Lower leg skin (tissue), 4 donors: ENCODE measurements at regions not wholly inside any gene's neighbourhood (a gene's known extent, or its start where the extent isn't known, plus 50 kb on each side); places are given as distances from the start of the nearest gene placed in this dataset.

Source experiments
- DNase-seq, 2 donors: peaks; one replicate each; pipeline ENCODE4 v3.0.0-alpha.2; 2019; ENCODE audit warnings: low spot score in 2 of 2
- H3K4me3 ChIP-seq: fragments of 200-600 bp; sonication (generic); 2 replicates; pipeline ENCODE4 v1.5.1; 2017; ENCODE audit warnings: mild to moderate bottlenecking, low read depth; ENCODE audit not compliant: poor library complexity, severe bottlenecking
- POLR2A ChIP-seq, 2 donors: fragments of 450-650 bp; IDR thresholded peaks; one replicate each; pipeline ENCODE4 v1.6.1; 2016 to 2017; ENCODE audit warnings: antibody characterized with exemption in 2 of 2, mild to moderate bottlenecking in 1 of 2, moderate library complexity in 1 of 2
- WGBS, 2 donors: methylation state at CpG; one replicate each; pipeline ENCODE4 v1.1.5; 2018; 5-methylcytosine and 5-hydroxymethylcytosine counted together
- intact Hi-C: fragments of 100-400 bp; cut with DNase I; formaldehyde crosslinking; loops from one replicate; pipeline ENCODE4 v1.15.0; 2023; ENCODE audit warnings: low total_unique reads
- TF ChIP-seq, protein P1 (sequence below), 3 donors: fragments of 450-650 bp; IDR thresholded peaks; one replicate each; pipeline ENCODE4 v1.5.1; 2016; ENCODE audit warnings: antibody characterized with exemption in 3 of 3, mild to moderate bottlenecking in 3 of 3, moderate library complexity in 2 of 3

DNA sequence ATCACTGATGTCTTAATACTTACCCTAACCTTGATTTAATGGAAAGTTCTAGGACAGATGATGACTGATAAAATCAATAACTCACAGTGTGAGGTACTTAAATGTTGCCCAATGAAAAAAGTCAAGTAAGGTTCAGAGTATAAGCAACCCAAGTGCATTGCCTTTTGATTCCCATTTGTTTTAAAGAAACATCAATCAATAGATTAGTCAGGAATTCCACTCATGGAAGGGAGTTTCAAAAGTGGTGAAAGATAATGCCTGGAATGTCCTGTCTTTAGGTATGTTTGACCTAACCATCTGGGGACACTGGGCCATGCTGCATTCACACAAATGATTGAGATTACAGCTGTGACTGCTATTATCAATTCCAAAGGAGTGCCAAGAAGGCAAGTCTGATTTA, 259.7 kb downstream of the PPARGC1A start:
- H3K4me3 ChIP-seq: no peak overlapping the region
- no peak for DNase-seq
- intact Hi-C loops: no loop called here
- TF ChIP-seq, protein P1, sequence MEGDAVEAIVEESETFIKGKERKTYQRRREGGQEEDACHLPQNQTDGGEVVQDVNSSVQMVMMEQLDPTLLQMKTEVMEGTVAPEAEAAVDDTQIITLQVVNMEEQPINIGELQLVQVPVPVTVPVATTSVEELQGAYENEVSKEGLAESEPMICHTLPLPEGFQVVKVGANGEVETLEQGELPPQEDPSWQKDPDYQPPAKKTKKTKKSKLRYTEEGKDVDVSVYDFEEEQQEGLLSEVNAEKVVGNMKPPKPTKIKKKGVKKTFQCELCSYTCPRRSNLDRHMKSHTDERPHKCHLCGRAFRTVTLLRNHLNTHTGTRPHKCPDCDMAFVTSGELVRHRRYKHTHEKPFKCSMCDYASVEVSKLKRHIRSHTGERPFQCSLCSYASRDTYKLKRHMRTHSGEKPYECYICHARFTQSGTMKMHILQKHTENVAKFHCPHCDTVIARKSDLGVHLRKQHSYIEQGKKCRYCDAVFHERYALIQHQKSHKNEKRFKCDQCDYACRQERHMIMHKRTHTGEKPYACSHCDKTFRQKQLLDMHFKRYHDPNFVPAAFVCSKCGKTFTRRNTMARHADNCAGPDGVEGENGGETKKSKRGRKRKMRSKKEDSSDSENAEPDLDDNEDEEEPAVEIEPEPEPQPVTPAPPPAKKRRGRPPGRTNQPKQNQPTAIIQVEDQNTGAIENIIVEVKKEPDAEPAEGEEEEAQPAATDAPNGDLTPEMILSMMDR (IDR thresholded peaks at IDR 0.05): no peak
- TF ChIP-seq POLR2A (IDR thresholded peaks at IDR 0.05): no peak

DNA sequence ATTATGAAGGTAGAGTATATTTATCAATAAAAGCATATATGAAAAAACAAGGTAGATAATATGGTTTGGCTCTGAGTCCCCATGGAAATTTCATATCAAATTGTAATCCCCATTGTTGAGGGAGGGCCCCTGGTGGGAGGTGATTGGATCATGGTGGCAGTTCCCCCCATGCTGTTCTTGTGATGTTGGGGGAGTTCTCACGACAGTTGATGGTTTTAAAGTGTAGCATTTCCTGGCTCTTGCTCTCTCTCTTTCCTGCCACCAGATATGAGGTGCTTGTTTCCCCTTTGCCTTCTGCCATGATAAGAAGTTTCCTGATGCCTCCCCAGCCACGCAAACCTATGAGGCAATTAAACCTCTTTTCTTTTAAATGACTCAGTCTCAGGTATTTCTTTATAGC, 260.4 kb downstream of the PPARGC1A start:
- intact Hi-C loops: no loop called here
- WGBS, 2 donors: 29 to 53% methylated on average over 2 of the region's 2 CpGs
- DNase-seq: no peak
- TF ChIP-seq POLR2A (IDR thresholded peaks at IDR 0.05): no peak
- TF ChIP-seq, protein P1 (IDR thresholded peaks at IDR 0.05): no peak
- H3K4me3 ChIP-seq: no peak overlapping the region

DNA sequence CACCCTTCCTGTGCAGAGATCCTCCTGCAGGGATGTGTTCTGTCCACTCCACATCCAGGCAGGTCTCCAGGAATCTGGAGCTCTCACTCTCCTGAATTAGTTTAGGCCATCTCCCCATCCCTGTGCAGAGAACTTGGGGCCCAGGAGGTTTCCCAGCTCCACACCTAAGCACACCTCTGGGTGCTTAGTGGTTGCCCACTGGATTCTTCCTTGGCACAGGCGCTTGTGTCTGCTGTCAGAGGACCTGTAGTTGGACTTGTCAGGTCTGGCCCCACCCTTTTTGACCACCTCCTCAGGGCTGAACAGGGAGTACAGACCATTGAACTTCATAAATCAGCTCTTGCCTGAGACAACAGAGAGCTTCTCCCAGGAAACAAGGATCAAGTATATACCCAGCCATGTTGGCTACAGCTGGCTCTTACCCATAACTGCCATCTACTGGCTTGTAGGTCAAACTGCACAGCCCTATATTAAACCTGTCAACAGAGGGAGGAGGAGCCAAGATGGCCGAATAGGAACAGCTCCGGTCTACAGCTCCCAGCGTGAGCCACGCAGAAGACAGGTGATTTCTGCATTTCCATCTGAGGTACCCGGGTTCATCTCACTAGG, 275.5 kb downstream of the PPARGC1A start:
- 100% methylated on average over 1 of the region's 6 CpGs for WGBS, 2 donors
- DNase-seq: no peak
- no peak overlapping the region for H3K4me3 ChIP-seq
- intact Hi-C loops: no loop called here
- TF ChIP-seq POLR2A (IDR thresholded peaks at IDR 0.05): no peak
- TF ChIP-seq, protein P1 (IDR thresholded peaks at IDR 0.05): no peak

DNA sequence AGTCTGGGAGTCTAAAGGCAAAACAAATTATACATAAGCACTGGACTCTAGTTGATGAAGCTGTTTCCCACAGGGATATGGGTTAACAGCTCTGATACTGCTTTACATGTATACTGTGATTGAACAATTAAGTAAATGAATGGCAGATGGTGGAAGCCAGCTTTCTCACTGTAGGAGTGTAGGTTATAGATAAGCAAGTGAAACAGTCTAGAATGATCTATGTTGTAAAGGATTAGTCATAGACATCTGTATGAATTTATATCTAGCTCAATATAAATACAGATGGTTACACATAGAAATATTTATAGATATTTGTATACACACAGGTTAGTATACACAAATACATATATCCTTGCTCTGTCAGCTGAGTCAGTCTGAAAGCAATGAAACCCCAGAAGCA, 276.1 kb downstream of the PPARGC1A start:
- intact Hi-C loops: no loop called here
- H3K4me3 ChIP-seq: no peak overlapping the region
- TF ChIP-seq, protein P1 (IDR thresholded peaks at IDR 0.05): no peak
- TF ChIP-seq POLR2A (IDR thresholded peaks at IDR 0.05): no peak
- no peak for DNase-seq

DNA sequence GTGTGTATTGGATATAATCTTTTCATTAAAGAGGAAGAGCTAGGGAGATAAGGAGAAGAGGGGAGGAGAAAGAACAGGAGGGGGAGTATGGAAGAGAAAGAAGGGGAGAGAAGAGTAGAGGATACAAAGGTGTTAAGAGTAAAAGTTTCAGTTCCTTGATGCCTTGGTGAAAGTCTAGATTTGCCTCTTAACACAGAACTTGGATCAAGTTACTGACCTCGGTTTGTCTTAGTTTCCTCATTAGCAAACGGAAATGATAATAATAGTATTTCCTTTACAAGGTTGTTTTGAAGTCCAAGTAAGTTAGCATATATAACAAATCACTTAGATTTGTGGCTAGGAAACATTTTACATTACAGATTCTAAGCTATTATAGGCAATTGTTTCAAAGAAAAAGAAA, 287.1 kb downstream of the PPARGC1A start:
- no peak for DNase-seq
- H3K4me3 ChIP-seq: no peak overlapping the region
- 60 to 63% methylated on average over 2 of the region's 2 CpGs for WGBS, 2 donors
- intact Hi-C loops: no loop called here
- TF ChIP-seq, protein P1 (IDR thresholded peaks at IDR 0.05): no peak
- no peak for TF ChIP-seq POLR2A (IDR thresholded peaks at IDR 0.05)

DNA sequence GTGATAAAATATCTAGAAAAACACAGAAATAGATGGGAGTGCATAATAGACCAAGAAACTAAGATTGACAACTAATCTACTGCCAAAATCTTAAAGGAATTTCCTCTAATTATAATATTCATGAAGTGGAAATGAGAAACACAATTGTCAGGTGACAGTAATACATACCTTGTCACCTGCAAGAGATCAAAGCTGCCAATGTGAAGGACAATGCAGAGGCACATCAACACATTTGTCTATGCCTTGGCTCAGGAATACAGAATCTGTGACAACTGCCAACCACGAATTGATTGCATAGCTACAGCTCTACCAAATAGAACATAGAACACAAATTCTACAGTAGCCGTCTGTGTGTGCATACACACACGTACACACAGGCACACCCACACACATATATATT, 295.7 kb downstream of the PPARGC1A start:
- TF ChIP-seq, protein P1 (IDR thresholded peaks at IDR 0.05): no peak
- no peak for TF ChIP-seq POLR2A (IDR thresholded peaks at IDR 0.05)
- 61 to 67% methylated on average over 3 of the region's 3 CpGs for WGBS, 2 donors
- DNase-seq: no peak
- H3K4me3 ChIP-seq: no peak overlapping the region
- intact Hi-C loops: no loop called here
